SK-N-SH treated with all-trans-retinoic acid at 6 μM for 48 hours (cell line): ENCODE measurements at regions not wholly inside any gene's neighbourhood (a gene's known extent, or its start where the extent isn't known, plus 50 kb on each side); places are given as distances from the start of the nearest gene placed in this dataset.

Experiments used
- ATAC-seq: fragments of 200-7000 bp; cut with Tn5 transposase; 3 replicates; pipeline ENCODE4 v1.9.1; 2020; ENCODE audit warnings: mild to moderate bottlenecking, moderate library complexity
- BACH2 ChIP-seq: fragments of 250-450 bp; sonication (Bioruptor Pico); IDR thresholded peaks from 2 replicates; pipeline ENCODE4 v1.9.0; 2021; ENCODE audit warnings: mild to moderate bottlenecking, borderline replicate concordance
- ESRRG ChIP-seq: fragments of 250-450 bp; sonication (Bioruptor Pico); IDR thresholded peaks from 2 replicates; pipeline ENCODE4 v1.6.1; 2021; ENCODE audit warnings: mild to moderate bottlenecking
- ISL1 ChIP-seq: fragments of 250-450 bp; sonication (Bioruptor Pico); IDR thresholded peaks from 2 replicates; pipeline ENCODE4 v2.1.2; 2022; ENCODE audit warnings: mild to moderate bottlenecking, moderate library complexity
- PPARA ChIP-seq: fragments of 250-450 bp; sonication (Bioruptor Pico); IDR thresholded peaks from 2 replicates; pipeline ENCODE4 v1.5.0; 2020; ENCODE audit warnings: mild to moderate bottlenecking, borderline replicate concordance
- RARB ChIP-seq: fragments of 250-450 bp; sonication (Bioruptor Pico); IDR thresholded peaks from 2 replicates; pipeline ENCODE4 v1.8.0; 2021; ENCODE audit warnings: mild to moderate bottlenecking, moderate library complexity
- TCF4 ChIP-seq: fragments of 250-450 bp; sonication (Bioruptor Pico); IDR thresholded peaks from 2 replicates; pipeline ENCODE4 v1.8.0; 2021; ENCODE audit warnings: mild to moderate bottlenecking, moderate library complexity, borderline replicate concordance
- ZC3H10 ChIP-seq: fragments of 250-450 bp; sonication (Bioruptor Pico); IDR thresholded peaks from 2 replicates; pipeline ENCODE4 v1.5.1; 2021; ENCODE audit warnings: mild to moderate bottlenecking, moderate library complexity
- ZFP3 ChIP-seq: fragments of 250-450 bp; sonication (Bioruptor Pico); IDR thresholded peaks from 2 replicates; pipeline ENCODE4 v1.5.0; 2020; ENCODE audit warnings: mild to moderate bottlenecking, moderate library complexity
- ZFP30 ChIP-seq: fragments of 450-650 bp; formaldehyde crosslinking; IDR thresholded peaks from 2 replicates; pipeline ENCODE4 v1.5.0; 2022; ENCODE audit warnings: mild to moderate bottlenecking, moderate library complexity
- ZNF8 ChIP-seq: fragments of 450-650 bp; formaldehyde crosslinking; IDR thresholded peaks from 2 replicates; pipeline ENCODE4 v1.5.0; 2020; ENCODE audit warnings: mild to moderate bottlenecking, moderate library complexity
- TF ChIP-seq, protein P1 (sequence below): fragments of 250-450 bp; sonication (Bioruptor Pico); IDR thresholded peaks from 2 replicates; pipeline ENCODE4 v1.5.1; 2020; ENCODE audit warnings: low read depth, mild to moderate bottlenecking, moderate library complexity
- TF ChIP-seq, protein P2 (sequence below): fragments of 250-450 bp; sonication (Bioruptor Pico); IDR thresholded peaks from 2 replicates; pipeline ENCODE4 v1.8.0; 2021; ENCODE audit warnings: low read depth, mild to moderate bottlenecking, moderate library complexity, borderline replicate concordance
- TF ChIP-seq, protein P3 (sequence below): fragments of 250-450 bp; sonication (Bioruptor Pico); IDR thresholded peaks from 2 replicates; pipeline ENCODE4 v1.5.1; 2021; ENCODE audit warnings: mild to moderate bottlenecking, moderate library complexity
- TF ChIP-seq, protein P4 (sequence below): fragments of 250-450 bp; sonication (Bioruptor Pico); IDR thresholded peaks from 2 replicates; pipeline ENCODE4 v1.5.0; 2020; ENCODE audit warnings: mild to moderate bottlenecking, moderate library complexity
- TF ChIP-seq, protein P5 (sequence below): fragments of 250-450 bp; sonication (Bioruptor Pico); IDR thresholded peaks from 2 replicates; pipeline ENCODE4 v1.8.0; 2020; ENCODE audit warnings: mild to moderate bottlenecking, moderate library complexity, borderline replicate concordance

DNA sequence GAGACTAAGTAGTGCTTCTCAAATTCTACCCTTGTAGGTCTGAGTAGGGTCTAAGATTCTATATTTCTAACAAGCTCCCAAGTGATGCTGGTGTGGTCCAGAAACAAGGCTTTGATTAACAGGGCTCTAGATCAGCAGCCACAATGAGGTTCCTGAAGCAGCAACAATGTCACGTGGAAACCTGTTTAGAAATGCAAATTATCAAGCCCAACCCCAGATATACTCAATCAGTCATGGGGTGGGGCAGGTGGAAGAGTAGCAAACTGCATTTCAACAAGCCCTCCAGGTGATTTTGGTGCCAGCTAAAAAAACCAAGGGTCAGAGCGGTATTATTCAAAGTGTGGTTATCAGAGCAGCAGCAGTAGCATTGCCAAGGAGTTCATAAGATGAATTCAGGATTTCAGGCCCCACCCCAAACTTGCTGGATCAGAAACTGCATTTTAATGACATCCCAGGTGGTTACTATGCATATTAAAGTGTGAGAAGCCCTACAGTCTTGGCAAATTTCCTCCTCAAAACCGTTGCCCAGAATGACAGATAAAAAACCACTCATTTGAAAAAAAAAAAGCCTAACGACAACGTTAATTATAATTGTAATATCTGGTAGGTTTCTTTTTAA lies 199.2 kb downstream of the AHR start (continued):
- TF ChIP-seq, protein P1, sequence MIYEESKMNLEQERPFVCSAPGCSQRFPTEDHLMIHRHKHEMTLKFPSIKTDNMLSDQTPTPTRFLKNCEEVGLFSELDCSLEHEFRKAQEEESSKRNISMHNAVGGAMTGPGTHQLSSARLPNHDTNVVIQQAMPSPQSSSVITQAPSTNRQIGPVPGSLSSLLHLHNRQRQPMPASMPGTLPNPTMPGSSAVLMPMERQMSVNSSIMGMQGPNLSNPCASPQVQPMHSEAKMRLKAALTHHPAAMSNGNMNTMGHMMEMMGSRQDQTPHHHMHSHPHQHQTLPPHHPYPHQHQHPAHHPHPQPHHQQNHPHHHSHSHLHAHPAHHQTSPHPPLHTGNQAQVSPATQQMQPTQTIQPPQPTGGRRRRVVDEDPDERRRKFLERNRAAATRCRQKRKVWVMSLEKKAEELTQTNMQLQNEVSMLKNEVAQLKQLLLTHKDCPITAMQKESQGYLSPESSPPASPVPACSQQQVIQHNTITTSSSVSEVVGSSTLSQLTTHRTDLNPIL, result no peak
- TF ChIP-seq TCF4 (CRISPR knock-in tag) (no peak), BACH2 (CRISPR knock-in tag) (no peak), ZC3H10 (CRISPR knock-in tag) (no peak), RARB (CRISPR knock-in tag) (no peak)
- TF ChIP-seq, protein P2, sequence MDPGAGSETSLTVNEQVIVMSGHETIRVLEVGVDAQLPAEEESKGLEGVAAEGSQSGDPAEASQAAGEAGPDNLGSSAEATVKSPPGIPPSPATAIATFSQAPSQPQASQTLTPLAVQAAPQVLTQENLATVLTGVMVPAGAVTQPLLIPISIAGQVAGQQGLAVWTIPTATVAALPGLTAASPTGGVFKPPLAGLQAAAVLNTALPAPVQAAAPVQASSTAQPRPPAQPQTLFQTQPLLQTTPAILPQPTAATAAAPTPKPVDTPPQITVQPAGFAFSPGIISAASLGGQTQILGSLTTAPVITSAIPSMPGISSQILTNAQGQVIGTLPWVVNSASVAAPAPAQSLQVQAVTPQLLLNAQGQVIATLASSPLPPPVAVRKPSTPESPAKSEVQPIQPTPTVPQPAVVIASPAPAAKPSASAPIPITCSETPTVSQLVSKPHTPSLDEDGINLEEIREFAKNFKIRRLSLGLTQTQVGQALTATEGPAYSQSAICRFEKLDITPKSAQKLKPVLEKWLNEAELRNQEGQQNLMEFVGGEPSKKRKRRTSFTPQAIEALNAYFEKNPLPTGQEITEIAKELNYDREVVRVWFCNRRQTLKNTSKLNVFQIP (CRISPR knock-in tag), result no peak
- TF ChIP-seq, protein P3, sequence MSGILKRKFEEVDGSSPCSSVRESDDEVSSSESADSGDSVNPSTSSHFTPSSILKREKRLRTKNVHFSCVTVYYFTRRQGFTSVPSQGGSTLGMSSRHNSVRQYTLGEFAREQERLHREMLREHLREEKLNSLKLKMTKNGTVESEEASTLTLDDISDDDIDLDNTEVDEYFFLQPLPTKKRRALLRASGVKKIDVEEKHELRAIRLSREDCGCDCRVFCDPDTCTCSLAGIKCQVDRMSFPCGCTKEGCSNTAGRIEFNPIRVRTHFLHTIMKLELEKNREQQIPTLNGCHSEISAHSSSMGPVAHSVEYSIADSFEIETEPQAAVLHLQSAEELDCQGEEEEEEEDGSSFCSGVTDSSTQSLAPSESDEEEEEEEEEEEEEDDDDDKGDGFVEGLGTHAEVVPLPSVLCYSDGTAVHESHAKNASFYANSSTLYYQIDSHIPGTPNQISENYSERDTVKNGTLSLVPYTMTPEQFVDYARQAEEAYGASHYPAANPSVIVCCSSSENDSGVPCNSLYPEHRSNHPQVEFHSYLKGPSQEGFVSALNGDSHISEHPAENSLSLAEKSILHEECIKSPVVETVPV (CRISPR knock-in tag), result no peak

DNA sequence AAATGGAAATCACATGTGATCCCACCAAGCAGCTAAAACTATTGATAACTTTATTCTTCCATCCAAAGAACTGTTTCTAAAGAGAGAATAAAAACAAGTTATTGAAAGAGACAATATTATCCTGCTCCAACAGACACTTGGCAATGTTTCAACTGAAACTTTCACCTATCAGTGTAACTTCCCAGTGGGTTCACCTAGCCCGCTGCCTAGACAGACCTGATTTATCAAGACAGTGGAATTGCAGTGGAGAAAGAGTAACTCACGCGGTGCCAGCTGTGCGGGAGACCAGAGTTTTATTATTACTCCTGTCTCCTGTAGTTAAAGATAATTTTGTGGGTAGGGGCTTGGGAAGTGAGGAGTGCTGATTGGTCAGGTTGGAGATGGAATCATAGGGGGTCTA lies 199.8 kb downstream of the AHR start:
- no peak for TF ChIP-seq ESRRG (CRISPR knock-in tag)
- no peak for TF ChIP-seq ZFP30 (CRISPR knock-in tag)
- TF ChIP-seq, protein P4, sequence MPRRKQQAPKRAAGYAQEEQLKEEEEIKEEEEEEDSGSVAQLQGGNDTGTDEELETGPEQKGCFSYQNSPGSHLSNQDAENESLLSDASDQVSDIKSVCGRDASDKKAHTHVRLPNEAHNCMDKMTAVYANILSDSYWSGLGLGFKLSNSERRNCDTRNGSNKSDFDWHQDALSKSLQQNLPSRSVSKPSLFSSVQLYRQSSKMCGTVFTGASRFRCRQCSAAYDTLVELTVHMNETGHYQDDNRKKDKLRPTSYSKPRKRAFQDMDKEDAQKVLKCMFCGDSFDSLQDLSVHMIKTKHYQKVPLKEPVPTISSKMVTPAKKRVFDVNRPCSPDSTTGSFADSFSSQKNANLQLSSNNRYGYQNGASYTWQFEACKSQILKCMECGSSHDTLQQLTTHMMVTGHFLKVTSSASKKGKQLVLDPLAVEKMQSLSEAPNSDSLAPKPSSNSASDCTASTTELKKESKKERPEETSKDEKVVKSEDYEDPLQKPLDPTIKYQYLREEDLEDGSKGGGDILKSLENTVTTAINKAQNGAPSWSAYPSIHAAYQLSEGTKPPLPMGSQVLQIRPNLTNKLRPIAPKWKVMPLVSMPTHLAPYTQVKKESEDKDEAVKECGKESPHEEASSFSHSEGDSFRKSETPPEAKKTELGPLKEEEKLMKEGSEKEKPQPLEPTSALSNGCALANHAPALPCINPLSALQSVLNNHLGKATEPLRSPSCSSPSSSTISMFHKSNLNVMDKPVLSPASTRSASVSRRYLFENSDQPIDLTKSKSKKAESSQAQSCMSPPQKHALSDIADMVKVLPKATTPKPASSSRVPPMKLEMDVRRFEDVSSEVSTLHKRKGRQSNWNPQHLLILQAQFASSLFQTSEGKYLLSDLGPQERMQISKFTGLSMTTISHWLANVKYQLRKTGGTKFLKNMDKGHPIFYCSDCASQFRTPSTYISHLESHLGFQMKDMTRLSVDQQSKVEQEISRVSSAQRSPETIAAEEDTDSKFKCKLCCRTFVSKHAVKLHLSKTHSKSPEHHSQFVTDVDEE (CRISPR knock-in tag), result no peak
- no peak for TF ChIP-seq ZC3H10 (CRISPR knock-in tag)
- no peak for TF ChIP-seq PPARA (CRISPR knock-in tag)
- no peak for TF ChIP-seq BACH2 (CRISPR knock-in tag)
- TF ChIP-seq, protein P5, sequence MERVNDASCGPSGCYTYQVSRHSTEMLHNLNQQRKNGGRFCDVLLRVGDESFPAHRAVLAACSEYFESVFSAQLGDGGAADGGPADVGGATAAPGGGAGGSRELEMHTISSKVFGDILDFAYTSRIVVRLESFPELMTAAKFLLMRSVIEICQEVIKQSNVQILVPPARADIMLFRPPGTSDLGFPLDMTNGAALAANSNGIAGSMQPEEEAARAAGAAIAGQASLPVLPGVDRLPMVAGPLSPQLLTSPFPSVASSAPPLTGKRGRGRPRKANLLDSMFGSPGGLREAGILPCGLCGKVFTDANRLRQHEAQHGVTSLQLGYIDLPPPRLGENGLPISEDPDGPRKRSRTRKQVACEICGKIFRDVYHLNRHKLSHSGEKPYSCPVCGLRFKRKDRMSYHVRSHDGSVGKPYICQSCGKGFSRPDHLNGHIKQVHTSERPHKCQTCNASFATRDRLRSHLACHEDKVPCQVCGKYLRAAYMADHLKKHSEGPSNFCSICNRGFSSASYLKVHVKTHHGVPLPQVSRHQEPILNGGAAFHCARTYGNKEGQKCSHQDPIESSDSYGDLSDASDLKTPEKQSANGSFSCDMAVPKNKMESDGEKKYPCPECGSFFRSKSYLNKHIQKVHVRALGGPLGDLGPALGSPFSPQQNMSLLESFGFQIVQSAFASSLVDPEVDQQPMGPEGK (CRISPR knock-in tag), result no peak
- no peak for ATAC-seq

DNA sequence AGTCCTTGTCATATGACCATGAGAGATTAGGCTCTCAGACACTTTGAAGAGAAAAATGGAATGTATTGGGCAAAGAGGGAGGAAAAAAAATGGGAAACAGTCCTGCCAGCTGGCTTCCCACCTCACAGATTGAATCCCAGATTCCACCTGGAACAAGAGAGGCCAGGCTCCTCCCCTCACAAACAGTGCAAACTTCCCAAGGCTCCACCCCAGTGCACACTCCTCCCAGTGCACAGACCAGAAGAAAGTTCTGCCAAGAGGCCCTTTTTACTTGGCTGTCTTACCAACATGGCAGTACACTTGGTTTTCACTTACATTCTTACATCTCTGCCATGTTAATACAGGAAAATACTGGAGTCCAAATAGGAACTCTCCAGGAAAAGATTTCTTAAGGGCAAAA lies 202.3 kb downstream of the AHR start:
- no peak for ATAC-seq
- TF ChIP-seq, protein P3 (CRISPR knock-in tag), result no peak
- TF ChIP-seq PPARA (CRISPR knock-in tag), result no peak
- TF ChIP-seq, protein P5 (CRISPR knock-in tag), result no peak
- no peak for TF ChIP-seq ISL1 (CRISPR knock-in tag)
- TF ChIP-seq, protein P1, result no peak
- no peak for TF ChIP-seq TCF4 (CRISPR knock-in tag)
- TF ChIP-seq BACH2 (CRISPR knock-in tag), result no peak
- TF ChIP-seq ZFP3, result no peak
- TF ChIP-seq, protein P2 (CRISPR knock-in tag), result no peak
- TF ChIP-seq ZNF8 (CRISPR knock-in tag), result no peak
- TF ChIP-seq, protein P4 (CRISPR knock-in tag), result no peak
- no peak for TF ChIP-seq RARB (CRISPR knock-in tag)
- TF ChIP-seq ESRRG (CRISPR knock-in tag), result no peak
